Right atrium auricular region (tissue), 2 donors: ENCODE measurements at regions not wholly inside any gene's neighbourhood (a gene's known extent, or its start where the extent isn't known, plus 50 kb on each side); places are given as distances from the start of the nearest gene placed in this dataset.

ENCODE experiments used
- DNase-seq: peaks from one replicate; pipeline ENCODE4 v3.0.0-alpha.2; 2019; ENCODE audit warnings: low spot score
- H3K27ac ChIP-seq, 2 donors: fragments of 200-600 bp; sonication (generic); 1 replicate in 1 of 2; 2 replicates in 1 of 2; pipeline ENCODE4 v1.5.1; 2016 to 2019
- H3K27me3 ChIP-seq, 2 donors: fragments of 200-600 bp; sonication (generic); one replicate each; pipeline versions ENCODE4 v1.5.1 to v1.6.0; 2017 to 2019
- H3K36me3 ChIP-seq: fragments of 200-600 bp; sonication (generic); one replicate; pipeline ENCODE4 v1.5.1; 2016
- H3K4me1 ChIP-seq, 2 donors: fragments of 200-600 bp; sonication (generic); one replicate each; pipeline versions ENCODE4 v1.5.1 to v1.6.0; 2017 to 2019
- H3K4me3 ChIP-seq, 2 donors: fragments of 200-600 bp; sonication (generic); 1 replicate in 1 of 2; 2 replicates in 1 of 2; pipeline ENCODE4 v1.5.1; 2017 to 2019; ENCODE audit warnings: mild to moderate bottlenecking in 1 of 2, moderate library complexity in 1 of 2
- H3K9me3 ChIP-seq, 2 donors: fragments of 200-600 bp; sonication (generic); one replicate each; pipeline ENCODE4 v1.5.1; 2019
- CTCF ChIP-seq, 2 donors: fragments of 200-600 bp; sonication (generic); IDR thresholded peaks; one replicate each; pipeline ENCODE4 v1.5.1; 2019; ENCODE audit warnings: antibody characterized with exemption in 2 of 2

DNA sequence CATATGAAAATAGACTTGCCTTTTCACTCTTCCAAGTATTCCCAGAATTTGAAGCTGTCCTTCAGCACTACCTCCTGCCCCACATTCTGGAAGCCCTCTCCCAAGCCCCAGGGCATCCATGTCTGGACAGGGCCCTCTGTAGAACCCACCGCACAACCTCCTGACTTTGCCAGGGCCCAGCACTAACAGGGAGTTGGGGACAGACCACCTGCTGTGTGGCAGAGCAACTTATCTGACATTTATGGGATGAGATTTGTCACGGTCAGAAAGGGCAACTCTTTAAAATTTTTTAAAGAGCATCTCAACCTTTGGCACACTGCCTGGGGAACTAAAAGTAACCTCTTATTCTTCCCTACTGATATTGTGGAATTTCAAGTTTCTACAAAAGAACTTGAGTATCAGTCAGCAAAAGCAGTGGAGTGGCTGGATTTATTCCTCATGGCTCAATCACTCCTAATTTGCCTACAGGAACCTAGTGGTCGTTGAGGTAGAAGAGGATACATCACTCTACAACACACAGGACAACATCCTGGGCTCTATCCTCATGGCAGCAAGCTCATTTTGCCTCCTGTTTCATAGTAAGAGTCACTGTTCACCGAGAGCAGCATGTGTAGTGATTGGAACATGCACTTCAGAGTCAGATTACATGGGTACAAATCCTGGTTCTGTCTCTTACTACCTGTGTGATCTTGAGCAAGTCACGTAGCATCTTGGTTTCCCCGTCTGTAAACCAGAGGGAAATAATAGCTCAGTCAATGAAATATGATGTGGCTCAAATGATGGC is 285.3 kb downstream of the ENC1 start:
- Histone ChIP-seq H3K4me3 (no peak overlapping the region), H3K4me1 (no peaks in the 10 kb centered on the region), H3K9me3 (no peaks in the 10 kb centered on the region), H3K36me3 (no peaks in the 10 kb centered on the region), H3K27me3 (no peaks in the 10 kb centered on the region), H3K27ac (no peak overlapping the region)
- no peak for TF ChIP-seq CTCF (IDR thresholded peaks at IDR 0.05)
- DNase-seq = no peak

DNA sequence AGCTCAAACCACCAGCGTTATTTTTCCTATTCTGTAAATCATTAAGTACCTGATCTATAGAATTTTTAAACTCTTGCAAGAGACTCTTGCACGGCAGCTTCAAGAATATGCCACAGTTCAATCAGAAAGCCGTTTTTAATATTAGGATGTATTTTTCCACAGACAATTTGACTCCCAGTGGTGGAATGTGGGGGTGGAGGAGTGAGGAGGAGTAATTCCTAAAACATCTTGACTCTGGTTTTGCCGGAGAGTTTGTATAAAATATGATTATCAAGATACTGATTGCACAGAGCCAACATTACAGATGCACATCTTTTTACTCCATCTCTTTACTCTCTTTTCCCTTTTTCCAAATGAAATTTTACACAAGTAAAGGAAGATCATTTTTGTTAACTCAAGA is 288.3 kb downstream of the ENC1 start:
- Histone ChIP-seq H3K9me3 (no peaks in the 10 kb centered on the region), H3K27ac (no peak overlapping the region), H3K4me1 (no peaks in the 10 kb centered on the region), H3K27me3 (no peaks in the 10 kb centered on the region), H3K4me3 (no peak overlapping the region), H3K36me3 (no peaks in the 10 kb centered on the region)
- no peak for TF ChIP-seq CTCF (IDR thresholded peaks at IDR 0.05)
- no peak for DNase-seq

- H3K27me3 ChIP-seq = no peaks in the 10 kb centered on the region
- no peak overlapping the region for H3K4me3 ChIP-seq
- DNase-seq = no peak
- no peak overlapping the region for H3K27ac ChIP-seq
- TF ChIP-seq CTCF (IDR thresholded peaks at IDR 0.05) = no peak
- H3K4me1 ChIP-seq = no peaks in the 10 kb centered on the region
- no peaks in the 10 kb centered on the region for H3K9me3 ChIP-seq
- no peaks in the 10 kb centered on the region for H3K36me3 ChIP-seq
These were observed 297.4 kb downstream of the ENC1 start for GRCh38 chr5:74342948-74343682.

GRCh38 chr5:74342182-74342581 is 298.3 kb downstream of the ENC1 start:
- no peaks in the 10 kb centered on the region for H3K27me3 ChIP-seq
- no peaks in the 10 kb centered on the region for H3K4me1 ChIP-seq
- no peak for DNase-seq
- no peaks in the 10 kb centered on the region for H3K36me3 ChIP-seq
- H3K4me3 ChIP-seq = no peak overlapping the region
- TF ChIP-seq CTCF (IDR thresholded peaks at IDR 0.05) = no peak
- H3K9me3 ChIP-seq = no peaks in the 10 kb centered on the region
- no peak overlapping the region for H3K27ac ChIP-seq

DNA sequence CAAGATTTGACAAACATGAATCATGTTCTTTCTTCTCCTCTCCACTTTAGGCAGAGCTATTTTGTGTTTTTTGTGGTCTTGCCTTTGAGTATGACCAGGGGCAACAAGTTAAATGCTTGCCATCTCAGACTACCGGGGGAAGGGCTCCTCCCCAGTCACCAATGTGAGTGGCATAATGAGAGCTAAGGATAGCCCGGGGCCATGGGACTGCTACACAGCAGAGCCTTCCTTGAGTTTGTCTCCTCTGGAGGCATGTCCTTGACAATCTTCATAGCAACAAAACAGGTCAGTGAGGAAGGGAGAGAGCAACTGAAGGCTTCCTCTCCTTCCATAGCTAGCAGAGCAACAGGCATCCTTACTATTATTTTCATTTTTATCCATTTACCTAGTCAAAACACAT is 299.3 kb downstream of the ENC1 start:
- no peaks in the 10 kb centered on the region for H3K9me3 ChIP-seq
- H3K4me3 ChIP-seq = no peak overlapping the region
- H3K4me1 ChIP-seq = no peaks in the 10 kb centered on the region
- H3K27me3 ChIP-seq = no peaks in the 10 kb centered on the region
- TF ChIP-seq CTCF (IDR thresholded peaks at IDR 0.05) = no peak
- no peak for DNase-seq
- no peak overlapping the region for H3K27ac ChIP-seq
- no peaks in the 10 kb centered on the region for H3K36me3 ChIP-seq
